KMS-11 (cell line): ENCODE measurements at regions not wholly inside any gene's neighbourhood (a gene's known extent, or its start where the extent isn't known, plus 50 kb on each side); places are given as distances from the start of the nearest gene placed in this dataset.

Source experiments
- H2AFZ ChIP-seq: fragments of 200-600 bp; sonication (generic); 2 replicates; pipeline ENCODE4 v1.6.1; 2016; ENCODE audit warnings: antibody characterized with exemption, mixed run types, low read depth
- H3K27ac ChIP-seq: fragments of 200-600 bp; sonication (generic); 2 replicates; pipeline ENCODE4 v1.6.1; 2016; ENCODE audit warnings: mild to moderate bottlenecking, mixed run types
- H3K27me3 ChIP-seq: fragments of 200-600 bp; sonication (generic); 2 replicates; pipeline ENCODE4 v1.6.1; 2017; ENCODE audit warnings: mild to moderate bottlenecking, low read depth, mixed run types, moderate library complexity; ENCODE audit not compliant: insufficient read depth
- H3K36me3 ChIP-seq: fragments of 200-600 bp; sonication (generic); 2 replicates; pipeline ENCODE4 v1.6.1; 2017; ENCODE audit warnings: mild to moderate bottlenecking, mixed run types; ENCODE audit not compliant: insufficient read depth
- H3K4me1 ChIP-seq: fragments of 200-600 bp; sonication (generic); 2 replicates; pipeline ENCODE4 v1.6.1; 2016; ENCODE audit warnings: mild to moderate bottlenecking, low read depth, mixed run types; ENCODE audit not compliant: poor library complexity, severe bottlenecking
- H3K4me2 ChIP-seq: fragments of 200-600 bp; sonication (generic); 2 replicates; pipeline ENCODE4 v1.7.0; 2016; ENCODE audit warnings: mild to moderate bottlenecking, mixed run types
- H3K4me3 ChIP-seq: fragments of 200-600 bp; sonication (generic); IDR thresholded peaks from 2 replicates; pipeline ENCODE4 v1.6.1; 2017; ENCODE audit warnings: low read depth, low read length, mixed read lengths; ENCODE audit not compliant: insufficient read depth
- H3K79me2 ChIP-seq: fragments of 200-600 bp; sonication (generic); 2 replicates; pipeline ENCODE4 v1.6.1; 2016; ENCODE audit warnings: low read depth, mixed run types; ENCODE audit not compliant: insufficient read depth
- H3K9ac ChIP-seq: fragments of 200-600 bp; sonication (generic); 2 replicates; pipeline ENCODE4 v1.6.1; 2016; ENCODE audit warnings: mild to moderate bottlenecking, mixed run types
- H4K20me1 ChIP-seq: fragments of 200-600 bp; sonication (generic); 2 replicates; pipeline ENCODE4 v1.6.1; 2016; ENCODE audit warnings: mild to moderate bottlenecking, mixed run types; ENCODE audit not compliant: insufficient read depth
- CTCF ChIP-seq: fragments of 200-600 bp; sonication (generic); conservative IDR thresholded peaks from 2 replicates; pipeline ENCODE4 v1.6.1; 2017; ENCODE audit warnings: low read depth, mild to moderate bottlenecking, antibody characterized with exemption, low read length, moderate library complexity, mixed read lengths

DNA sequence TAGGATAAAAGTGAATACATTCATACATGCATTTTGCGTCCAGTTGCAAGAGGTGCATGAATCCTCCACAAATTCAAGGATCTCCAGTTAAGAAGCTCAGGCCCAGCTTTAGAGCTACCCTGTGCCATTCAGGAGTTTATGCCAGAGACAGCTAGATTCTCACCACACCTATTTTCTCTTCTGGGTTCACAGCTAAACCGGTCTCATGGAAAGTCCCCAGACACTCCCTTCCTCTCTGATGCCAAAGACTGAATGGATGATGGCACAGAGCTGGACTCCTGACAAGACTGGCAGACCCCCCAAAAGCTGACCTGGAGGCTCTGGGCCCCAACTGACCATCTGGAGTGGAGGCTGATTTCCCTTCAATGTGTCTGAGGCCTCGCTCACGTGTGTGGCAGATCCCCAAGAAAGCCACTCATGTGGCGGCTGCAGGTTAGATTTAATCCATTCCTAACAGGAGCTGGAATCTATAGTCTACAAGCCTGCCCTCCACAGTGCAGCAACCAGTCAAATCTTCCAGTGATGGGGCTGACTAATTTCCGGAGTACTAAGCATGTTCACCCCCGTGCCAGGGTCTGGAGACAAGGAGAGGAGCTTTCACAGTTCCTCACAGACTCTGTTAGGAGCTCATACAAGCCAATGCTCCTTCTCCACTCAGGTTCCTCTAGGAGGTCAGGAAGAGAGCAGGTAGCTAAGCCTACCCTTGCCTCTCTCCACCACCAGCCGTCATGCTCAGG is 257.1 kb downstream of the BCL11A start:
- H3K27me3 ChIP-seq = no peaks in the 10 kb centered on the region
- no peak for TF ChIP-seq CTCF
- no peak overlapping the region for H3K4me3 ChIP-seq
- H2AFZ ChIP-seq = no peak overlapping the region
- H3K36me3 ChIP-seq = no peaks in the 10 kb centered on the region
- no peak overlapping the region for H3K4me2 ChIP-seq
- H3K79me2 ChIP-seq = no peaks in the 10 kb centered on the region
- H4K20me1 ChIP-seq = no peaks in the 10 kb centered on the region
- H3K9ac ChIP-seq = no peak overlapping the region
- no peak overlapping the region for H3K27ac ChIP-seq
- no peaks in the 10 kb centered on the region for H3K4me1 ChIP-seq

- Histone ChIP-seq H3K27me3 (no peaks in the 10 kb centered on the region), H3K4me2 (no peak overlapping the region), H2AFZ (no peak overlapping the region), H3K4me3 (no peak overlapping the region), H3K4me1 (no peaks in the 10 kb centered on the region), H3K9ac (no peak overlapping the region), H3K79me2 (no peaks in the 10 kb centered on the region), H3K36me3 (no peaks in the 10 kb centered on the region), H3K27ac (no peak overlapping the region), H4K20me1 (no peaks in the 10 kb centered on the region)
- no peak for TF ChIP-seq CTCF
Measured at GRCh38 chr2:60295636-60295962, 257.9 kb downstream of the BCL11A start.

DNA sequence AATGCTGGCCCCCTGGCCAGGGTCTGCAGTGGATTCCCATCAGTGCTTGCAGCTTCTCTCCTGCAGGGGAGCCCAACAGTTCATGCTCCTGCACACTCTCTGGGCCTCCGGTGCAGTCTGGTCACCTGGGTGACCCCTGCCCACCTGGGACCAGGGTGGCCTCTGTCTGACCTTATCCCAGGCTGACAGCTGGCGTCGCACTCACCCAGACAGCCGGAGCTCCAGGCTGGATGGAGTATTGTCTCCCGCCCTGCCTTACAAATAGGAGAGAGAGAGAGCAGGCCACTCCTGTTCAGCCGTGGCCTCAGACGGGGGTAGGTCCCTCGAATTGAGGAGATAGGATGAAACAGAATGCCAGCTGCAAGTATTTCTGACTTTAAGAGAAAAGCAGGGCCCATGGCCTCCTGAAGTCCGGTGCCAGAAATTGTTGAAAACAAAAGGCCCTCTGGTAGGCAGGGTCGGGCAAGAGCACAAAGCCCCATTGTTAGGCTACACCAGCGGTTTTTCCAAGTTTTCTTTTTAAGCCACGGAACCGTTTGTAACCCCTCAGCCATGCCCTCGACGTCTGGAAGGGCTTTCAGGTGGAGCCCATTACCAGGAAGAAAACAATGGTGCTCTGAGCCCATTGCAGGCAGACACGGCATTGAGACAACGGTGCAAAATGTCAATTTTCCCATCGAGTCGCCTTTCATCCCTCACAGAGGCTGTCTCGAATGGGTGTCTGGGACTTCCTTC is 258.4 kb downstream of the BCL11A start:
- Histone ChIP-seq H3K27me3 (no peaks in the 10 kb centered on the region), H2AFZ (no peak overlapping the region), H3K4me2 (no peak overlapping the region), H4K20me1 (no peaks in the 10 kb centered on the region), H3K27ac (no peak overlapping the region), H3K36me3 (no peaks in the 10 kb centered on the region), H3K4me3 (no peak overlapping the region), H3K4me1 (no peaks in the 10 kb centered on the region), H3K79me2 (no peaks in the 10 kb centered on the region), H3K9ac (no peak overlapping the region)
- no peak for TF ChIP-seq CTCF

DNA sequence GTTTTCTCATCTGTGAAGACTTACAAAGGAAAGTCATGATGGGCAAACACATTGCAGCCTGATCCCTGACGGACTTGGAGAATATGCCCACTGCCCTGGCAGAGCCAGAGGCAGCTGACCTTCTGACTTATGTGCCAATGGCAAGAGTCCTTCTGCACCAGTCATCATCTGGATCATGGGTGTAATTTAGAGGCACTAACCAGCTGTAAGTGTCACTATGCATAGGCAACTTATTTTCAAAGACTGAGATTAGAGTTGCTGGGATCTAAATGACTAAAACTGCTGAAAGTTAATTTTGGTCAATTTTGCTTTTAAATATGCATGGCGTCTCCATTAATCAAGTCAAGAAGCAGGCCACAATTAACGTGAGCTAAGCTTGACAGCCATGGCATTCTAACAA is 261.2 kb downstream of the BCL11A start:
- H3K27me3 ChIP-seq = no peaks in the 10 kb centered on the region
- H3K4me3 ChIP-seq = no peak overlapping the region
- H3K9ac ChIP-seq = no peak overlapping the region
- no peaks in the 10 kb centered on the region for H4K20me1 ChIP-seq
- no peak overlapping the region for H3K27ac ChIP-seq
- H3K79me2 ChIP-seq = no peaks in the 10 kb centered on the region
- H2AFZ ChIP-seq = no peak overlapping the region
- H3K4me1 ChIP-seq = no peaks in the 10 kb centered on the region
- TF ChIP-seq CTCF = no peak
- no peak overlapping the region for H3K4me2 ChIP-seq
- no peaks in the 10 kb centered on the region for H3K36me3 ChIP-seq
